NCI-H1436 (cell line): ENCODE measurements at regions not wholly inside any gene's neighbourhood (a gene's known extent, or its start where the extent isn't known, plus 50 kb on each side); places are given as distances from the start of the nearest gene placed in this dataset.
A peak's percentile ranks its signal among the peaks of the same experiment; 100 is the strongest.
"Not testable (repeated sequence)": the region's sequence is repeated elsewhere in the genome, so short reads cannot be mapped to it uniquely, and the experiment has no call there.

Source experiments
- DNase-seq: peaks from one replicate; lab custom pipeline; 2025; lab: John Stamatoyannopoulos, UW

DNA sequence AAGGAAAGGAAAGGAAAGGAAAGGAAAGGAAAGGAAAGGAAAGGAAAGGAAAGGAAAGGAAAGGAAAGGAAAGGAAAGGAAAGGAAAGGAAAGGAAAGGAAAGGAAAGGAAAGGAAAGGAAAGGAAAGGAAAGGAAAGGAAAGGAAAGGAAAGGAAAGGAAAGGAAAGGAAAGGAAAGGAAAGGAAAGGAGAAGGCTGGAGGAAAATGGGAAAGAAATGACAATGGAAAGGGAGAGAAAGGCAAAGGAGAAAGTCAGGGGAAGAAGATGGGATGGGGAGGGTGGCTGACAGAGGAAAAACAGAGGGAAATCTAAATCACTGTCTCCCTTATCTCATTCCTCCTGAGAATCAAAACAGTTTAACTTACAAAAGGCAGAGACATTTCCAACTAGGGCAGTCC lies 156.3 kb downstream of the C1D start:
- DNase-seq = not testable (repeated sequence)

DNA sequence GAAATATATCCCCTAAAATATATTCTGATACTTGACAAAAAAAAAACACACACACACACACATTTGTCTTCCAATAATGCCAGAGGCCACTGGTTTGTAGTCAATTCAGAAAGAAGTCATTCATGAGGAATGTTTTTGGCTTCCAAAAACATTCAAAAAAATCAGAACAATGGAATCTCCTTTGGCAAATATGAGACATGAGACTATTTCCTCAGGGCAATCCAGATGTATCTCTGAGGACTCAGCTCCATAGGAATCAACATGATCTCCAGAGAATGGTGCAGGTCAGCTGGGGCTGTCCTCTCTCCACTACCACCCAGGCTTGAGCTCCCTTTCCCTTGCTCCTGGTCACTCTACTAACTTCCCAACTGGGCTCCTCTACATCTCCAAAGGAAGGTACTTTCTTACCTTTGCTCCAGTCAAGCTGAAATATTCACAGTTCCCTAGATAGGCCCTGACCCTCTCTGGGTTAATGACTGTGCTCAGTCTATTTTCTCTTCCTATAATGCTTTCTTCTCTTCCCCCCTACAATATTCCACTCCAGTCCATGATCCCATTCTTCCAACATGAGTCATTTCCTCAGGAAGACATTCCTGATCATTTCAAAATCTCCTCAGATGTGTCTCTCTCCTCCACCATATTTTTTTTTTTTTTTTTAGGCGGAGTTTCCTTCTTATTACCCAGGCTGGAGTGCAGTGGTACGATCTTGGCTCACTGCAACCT lies 145.3 kb downstream of the C1D start:
- DNase-seq = no peak

DNA sequence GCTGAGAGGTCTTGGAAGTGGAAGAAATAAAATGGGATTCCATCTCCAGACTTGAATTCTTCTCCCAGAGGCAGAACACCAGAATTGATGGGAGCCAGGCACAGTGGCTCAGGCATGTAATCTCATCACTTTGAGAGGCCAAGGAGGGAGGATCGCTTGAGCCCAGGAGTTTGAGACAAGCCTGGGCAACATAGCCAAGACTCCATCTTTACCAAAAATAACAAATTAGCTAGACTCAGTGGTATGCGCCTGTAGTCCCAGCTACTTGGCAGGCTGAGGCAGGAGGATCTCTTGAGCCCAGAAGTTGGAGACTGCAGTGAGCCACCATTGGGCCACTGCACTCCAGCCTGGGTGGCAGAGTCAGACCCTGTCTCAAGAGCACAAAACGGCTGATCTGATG lies 144.3 kb downstream of the C1D start:
- DNase-seq = no peak

DNA sequence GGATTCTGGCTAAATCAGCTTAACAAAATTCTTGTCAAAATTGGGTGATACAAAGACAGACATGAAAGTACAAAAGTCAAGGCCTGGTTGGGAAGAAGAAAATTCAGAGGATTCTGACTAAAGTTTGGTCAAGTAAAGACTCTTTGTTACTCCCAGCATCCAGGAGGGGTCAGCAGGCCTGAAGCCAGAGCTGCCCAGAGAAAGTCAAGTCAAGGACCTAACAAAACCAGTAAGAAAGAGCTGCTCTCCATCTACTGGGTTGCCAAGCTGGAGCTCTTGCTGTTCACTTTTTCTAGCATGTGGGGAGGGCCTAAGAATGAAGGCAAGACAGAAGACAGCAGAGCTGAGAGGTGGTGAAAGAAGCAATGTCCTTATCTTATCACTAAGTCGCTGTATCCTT lies 143.3 kb downstream of the C1D start:
- no peak for DNase-seq

DNA sequence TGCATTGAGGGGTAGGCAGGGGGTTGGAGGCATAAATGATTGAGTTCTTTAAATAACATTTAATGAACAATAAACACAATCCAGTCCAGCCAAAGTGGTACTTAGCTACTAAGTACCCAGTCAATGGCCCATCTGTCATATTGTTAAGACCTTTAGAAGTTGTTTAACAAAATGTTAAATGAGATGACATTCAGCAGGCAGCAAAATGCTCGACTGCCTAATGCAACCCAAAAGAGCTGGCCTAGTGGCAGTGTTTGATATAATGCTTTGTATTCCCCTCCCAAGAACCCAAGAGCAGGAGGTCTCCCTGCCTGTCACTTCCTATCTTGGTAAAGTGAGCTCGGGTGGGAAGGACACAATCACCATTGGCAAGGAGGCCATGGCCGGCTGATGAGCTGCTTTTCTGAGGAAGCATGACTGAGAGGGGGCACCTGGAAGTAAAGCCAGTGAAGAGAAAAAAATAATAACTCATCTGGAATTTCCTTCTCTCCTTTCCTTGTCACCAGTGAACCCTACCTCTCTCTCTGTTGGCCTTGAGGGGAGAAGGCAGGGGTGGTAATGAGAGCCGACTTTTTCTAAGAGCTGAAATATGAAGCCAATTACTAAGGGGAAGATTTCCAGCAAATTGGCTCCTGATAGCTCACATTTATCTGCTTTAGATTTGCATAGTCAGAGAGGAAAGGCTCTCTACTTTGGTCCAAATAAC lies 140.6 kb downstream of the C1D start:
- peak; percentile 46 for DNase-seq

DNA sequence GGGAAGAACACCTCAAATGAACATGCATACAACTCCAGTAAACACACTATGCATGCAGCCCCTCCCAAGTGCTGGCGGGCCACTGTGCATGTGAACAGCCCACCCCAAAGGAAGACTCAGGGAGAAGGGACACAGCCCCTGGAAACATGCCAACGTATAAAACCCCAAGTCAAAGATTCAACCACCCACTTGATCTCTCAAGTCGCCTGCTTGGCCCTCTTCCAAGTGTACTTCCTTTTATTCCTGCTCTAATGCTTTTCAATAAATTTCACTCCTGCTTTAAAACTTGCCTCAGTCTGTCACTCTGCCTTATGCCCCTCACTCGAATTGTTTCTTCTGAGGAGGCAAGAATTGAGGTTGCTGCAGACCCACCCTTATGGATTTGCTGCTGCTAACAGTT lies 139.1 kb downstream of the C1D start:
- DNase-seq = no peak

DNA sequence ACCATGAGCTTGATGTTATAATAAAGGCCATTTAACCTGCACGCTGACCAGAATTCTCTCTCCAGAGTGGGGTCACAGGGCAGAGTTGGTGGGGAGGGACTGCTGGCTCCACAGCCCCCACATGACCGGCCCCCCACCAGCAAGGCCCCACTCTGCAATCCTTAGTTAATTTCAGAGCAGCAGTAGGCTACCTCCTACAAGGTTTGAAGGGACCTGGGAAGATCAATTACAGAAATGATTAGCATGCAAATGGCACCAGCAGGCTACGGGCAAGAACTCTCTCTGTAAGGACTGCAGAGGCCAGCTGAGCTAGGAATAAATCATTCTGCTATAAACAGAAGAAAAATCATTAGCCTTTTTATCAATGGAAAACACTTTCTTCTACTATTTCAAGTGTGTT lies 135.3 kb downstream of the C1D start:
- no peak for DNase-seq

DNA sequence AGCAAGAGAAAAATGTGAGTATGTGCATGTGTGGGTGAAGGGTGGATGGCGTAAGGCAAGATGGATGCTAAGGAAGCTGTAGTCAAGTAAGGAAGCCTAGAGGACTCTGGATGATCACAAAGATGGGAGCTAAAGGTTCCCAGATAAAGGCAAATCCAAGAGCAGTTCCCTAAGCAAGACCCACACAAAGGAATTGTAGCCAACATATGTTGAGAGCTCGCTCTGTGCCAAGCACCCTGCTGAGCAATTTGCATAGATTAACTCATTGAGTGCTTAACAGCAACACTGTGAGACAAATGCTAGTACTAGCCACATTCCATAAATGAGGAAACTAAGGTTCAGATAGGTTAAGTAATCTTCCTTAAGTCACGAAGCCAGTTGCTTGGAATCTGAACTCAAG lies 132.6 kb downstream of the C1D start:
- DNase-seq = no peak

DNA sequence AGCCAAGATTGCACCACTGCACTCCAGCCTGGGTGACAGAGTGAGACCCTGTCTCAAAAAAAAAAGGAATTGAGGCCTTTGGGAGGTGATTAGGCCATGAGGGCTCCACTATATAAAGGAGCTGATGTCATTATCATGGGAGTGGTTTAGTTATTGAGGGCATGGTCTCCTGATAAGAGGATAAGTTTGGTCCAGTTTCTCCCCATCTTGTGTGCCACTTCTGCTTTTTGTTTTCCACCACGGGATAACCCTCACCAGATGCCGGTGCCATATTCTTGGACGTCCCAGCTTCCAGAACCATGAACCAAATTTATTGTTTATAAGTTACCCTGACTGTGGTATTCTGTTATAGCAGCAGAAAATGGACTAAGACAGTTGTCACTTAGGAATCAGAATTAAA lies 125.8 kb downstream of the C1D start:
- DNase-seq = no peak

DNA sequence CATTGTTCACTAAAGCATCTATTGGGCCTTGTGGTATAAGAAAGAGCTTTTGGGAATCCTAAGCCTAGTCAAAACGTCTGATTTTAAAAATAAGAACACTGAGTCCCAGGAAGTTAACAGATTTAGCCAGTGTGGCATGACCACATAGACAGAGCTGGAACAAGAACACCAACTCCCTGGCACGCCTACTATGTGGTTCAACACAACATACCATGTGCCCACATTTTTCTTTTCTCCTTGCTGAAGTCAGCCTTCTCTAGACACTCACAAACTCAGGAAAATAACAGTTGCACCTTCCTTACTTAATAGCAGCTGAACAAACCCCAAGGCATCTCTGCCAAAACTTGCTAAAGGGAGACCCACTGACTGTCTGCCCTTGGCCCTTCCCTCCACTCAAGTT lies 124.8 kb downstream of the C1D start:
- no peak for DNase-seq

DNA sequence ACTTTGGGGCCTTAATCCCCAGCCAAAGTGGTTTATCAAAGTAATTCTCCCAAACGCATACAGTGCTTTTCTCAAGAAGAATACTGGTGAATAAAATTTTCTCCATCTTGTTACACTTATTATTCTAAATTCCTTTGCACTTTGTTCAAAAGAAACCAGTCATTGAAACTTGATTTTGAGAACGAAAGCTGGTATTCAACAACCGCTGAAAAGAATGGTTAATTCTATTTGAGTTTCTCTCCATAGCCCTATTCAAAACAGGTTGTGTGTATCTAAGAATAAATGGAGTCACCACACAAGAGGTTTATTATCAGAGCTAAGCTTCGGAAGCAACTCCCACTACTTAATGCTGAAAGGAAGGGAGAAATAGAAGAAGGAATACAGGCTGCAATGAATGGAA lies 117.7 kb downstream of the C1D start:
- no peak for DNase-seq

DNA sequence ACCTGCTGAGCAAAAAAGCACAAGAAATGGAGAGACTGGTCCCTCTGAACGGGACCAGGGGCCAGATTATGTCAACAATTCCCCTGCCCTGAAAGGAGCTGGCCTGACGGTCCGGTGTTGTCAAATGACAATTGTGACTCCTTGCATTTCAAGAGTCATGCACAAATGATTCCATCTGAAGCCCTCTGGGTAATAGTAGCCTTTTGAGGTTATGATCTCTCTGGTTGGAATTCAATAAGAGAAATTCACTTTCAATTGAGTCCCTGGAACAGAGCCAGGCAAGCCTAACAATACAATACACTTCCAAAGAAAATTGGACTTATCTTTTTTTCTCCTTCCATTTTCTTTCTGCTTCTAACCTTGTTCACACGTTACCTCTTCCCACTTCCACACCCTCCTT lies 116.9 kb downstream of the C1D start:
- no peak for DNase-seq

DNA sequence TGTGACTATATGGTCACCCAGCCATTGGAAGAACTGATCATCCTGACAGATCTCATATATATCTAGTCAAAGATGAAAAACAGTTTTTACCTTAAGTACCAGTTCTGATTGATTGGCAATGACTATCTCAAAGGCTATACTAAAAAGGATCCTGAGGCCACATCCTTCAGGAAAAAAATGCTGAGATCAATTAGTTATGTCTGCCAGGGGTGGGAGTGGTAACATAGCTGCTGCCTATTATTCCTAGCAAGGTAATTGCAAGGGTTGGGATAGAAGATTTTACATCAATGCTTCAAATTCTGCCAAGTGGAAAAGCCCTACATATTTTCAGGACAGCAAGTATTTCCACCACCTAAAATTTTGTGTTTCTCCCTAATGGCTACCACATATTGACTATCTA lies 114.7 kb downstream of the C1D start:
- DNase-seq = no peak

DNA sequence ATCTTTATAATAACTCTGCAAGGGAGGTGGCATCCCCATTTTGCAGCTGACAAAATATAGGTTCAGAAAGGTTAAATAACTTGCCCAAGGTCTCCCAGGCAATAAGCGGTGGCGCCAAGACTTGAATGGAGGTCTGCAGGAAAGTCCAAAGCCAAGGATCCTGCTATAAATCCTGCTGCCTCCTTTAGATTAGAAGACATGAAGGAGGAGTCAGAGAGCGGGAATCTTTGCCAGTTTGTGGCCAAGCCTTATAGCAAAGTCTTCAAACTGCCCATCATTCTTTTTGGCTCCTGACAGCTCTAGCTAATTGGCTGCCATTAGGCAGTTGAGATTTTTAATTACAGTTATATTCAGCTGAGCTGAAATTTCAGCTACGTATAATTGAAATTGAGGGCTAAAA lies 114.3 kb downstream of the C1D start:
- no peak for DNase-seq

DNA sequence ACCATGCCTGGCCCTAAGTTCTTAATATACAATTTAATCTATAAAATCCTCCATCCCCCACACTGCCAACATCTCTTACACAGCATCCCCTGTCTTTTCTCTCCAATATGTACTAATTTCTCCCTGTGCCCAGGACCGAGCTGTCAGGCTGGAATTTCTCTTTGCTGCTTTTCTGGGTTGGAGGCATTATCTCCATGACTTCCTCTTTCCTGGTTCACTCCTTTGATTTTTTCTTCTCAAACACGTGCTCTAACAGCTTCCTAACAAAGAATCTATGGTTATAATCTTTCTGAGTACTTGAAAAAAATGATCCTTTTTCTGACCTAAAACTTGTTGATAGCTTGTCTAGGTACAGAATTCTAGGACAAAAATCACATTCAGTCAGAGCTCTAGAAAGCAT lies 112.8 kb downstream of the C1D start:
- no peak for DNase-seq

DNA sequence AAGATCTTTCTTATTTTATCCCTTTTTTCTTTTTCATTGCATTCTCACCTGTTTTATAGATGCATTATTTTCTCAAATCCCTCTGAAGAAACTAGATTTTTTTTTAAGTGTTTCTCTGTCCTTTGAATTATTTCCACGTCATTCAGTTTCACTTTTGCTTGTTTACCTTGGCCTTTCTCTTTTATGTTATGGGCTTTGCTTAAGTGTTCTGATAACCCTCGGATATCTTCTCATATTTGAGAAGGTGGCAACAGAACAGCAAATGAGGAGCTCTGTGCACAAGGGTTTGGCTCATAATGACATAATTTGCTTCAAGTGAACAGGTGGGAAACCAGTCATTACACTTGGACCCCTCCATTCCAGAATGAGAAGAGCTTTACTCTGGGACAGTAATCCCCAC lies 111.9 kb downstream of the C1D start:
- DNase-seq = peak; percentile 56

DNA sequence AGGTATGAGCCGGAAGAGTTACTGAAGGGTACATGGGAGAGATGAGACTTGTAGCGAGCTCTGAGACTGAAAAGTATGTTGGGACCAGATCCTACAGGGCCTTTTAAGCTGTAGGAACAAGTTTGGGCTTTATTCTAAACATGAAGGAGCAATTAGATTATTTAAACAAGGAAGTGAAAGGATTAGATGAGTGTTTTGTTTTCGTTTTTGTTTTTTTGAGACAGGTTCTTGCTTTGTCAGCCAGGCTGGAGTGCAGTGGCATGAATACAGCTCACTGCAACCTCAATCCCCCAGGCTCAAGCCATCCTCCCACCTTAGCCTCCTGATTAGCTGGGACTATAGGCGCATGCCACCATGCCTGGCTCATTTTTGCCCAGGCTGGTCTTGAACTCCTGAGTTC lies 110.7 kb downstream of the C1D start:
- DNase-seq = no peak

DNA sequence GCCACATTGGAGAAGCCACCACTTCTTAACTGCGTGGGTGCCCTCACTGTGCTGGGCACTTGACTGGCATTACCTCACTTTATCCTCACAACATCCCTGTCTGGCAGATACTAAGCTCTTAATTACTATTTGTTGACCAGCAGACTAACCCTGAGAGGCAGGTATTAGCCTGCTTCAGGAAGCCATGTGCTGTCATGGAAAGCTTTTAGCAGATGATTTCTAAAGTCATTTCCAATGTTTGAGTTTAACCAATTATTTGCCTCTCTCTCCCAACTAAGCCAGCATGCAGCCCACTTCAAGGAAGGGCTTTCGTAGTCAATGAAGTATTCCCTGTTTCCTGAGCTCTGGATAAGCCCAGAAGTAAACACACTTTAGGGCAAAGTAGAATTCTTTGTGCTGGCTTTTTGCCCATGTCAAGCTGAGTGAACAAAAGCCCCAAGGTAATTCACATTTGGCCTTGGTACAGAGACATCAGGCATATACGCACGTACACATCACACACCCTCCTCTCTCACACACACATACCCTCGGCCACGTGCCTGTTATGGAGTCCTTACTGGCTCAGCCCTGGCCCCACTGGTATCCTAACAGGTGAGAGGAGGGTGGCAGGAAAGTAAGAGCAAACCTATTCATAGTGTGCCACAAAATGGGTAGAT lies 108.6 kb downstream of the C1D start:
- peak; percentile 74 for DNase-seq

DNA sequence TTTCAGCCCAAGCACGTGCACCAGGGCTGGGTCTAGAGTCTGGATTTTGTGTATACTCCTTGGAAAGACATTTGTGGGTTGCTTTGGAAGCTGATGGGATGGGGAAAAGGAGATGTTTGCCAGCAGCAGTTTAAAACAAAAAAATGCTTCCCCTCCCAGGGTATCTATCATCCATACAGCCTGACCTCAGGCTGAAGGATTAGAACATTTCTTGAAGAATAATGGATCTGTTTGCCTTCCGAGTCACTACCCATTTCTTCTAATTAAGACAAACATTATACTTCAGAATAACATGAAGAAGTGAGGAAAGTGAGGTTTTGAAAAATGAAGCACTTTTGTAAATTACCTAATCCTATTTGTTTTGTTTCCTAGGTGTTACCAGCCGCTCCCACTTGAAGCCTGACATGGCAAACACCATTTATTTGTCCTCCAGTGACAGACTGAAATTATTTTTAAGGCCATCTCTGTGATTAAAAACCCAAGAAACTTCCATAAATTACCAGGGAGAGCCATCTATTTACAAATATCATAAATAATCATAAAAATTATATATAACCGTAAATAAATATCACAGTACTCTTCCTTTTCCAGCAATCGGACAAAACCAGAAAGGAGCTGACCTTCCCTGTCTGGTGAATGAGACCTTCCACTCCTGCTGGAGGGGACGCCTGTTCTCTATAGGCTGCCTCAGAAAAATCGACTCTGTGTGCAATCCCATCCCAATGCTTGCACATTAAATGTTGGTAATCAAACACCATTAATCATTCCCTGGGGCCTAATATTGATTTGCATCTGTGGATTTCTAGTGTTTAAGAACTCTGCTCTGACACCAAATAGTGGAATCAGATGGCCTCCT lies 106.8 kb downstream of the C1D start:
- DNase-seq = no peak

DNA sequence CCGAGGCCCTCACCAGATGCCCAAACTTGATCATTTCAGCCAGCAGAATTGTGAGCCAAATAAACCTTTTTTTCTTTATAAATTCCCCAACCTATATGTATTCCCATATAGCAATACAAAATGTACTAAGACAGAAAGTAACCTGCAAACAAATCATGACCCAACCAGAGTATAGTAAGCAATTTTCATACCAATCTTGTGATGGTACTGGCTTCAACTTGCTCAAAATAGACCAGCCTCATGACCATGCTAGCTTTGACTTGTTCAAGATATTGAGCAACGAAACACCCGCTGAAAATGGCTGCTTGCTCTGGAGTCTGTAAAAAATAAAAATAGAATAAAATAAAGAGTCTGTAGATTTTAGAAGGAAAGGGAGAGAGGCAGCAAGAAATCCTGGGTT lies 97.6 kb downstream of the C1D start:
- no peak for DNase-seq

DNA sequence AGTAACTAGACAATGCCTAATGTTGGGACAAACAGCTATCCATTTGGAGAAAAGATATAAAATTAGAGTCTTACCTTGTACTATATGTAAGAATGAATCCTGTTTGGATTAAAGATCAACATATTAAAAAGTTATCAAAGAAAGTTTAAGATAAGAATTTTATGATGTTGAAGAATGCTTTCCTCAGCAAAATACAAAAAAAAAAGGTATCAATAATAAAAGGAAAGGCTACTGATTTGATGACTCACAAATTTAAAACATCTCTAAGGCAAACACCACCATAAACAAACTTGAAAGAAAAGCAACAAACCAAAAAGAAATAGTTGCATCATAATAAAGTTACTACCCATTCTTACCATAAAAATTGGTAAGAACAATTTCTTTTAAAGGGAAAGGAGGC lies 92.7 kb downstream of the C1D start:
- DNase-seq = no peak

DNA sequence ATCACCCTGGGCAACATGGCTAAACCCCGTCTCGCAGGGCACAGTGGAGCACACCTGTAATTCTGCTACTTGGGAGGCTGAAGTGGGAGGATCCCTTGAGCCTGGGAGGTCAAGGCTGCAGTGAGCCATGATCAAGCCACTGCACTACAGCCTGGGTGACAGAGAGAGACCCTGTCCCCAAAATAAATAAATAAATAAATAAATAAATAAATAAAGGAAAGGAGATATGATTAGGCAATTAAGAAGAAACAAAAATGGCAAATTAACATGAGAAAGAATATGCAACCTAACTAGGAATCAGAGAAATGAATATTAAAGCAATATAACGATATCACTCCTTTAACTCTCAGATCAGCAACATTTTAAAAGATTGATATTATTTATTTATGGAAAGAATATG lies 92.3 kb downstream of the C1D start:
- no peak for DNase-seq
